Right renal cortex interstitium (tissue), 3 donors: ENCODE measurements at regions not wholly inside any gene's neighbourhood (a gene's known extent, or its start where the extent isn't known, plus 50 kb on each side); places are given as distances from the start of the nearest gene placed in this dataset.
"Not testable (repeated sequence)": the region's sequence is repeated elsewhere in the genome, so short reads cannot be mapped to it uniquely, and the experiment has no call there.

ENCODE experiments used
- DNase-seq, 3 donors: peaks; one replicate each; pipeline ENCODE4 v3.0.0-alpha.2; 2013; ENCODE audit warnings: low read depth in 3 of 3, low spot score in 2 of 3

- no peak for DNase-seq
Observed at GRCh38 chr3:109784852-109785631, 447.7 kb upstream of the DPPA4 start.

DNA sequence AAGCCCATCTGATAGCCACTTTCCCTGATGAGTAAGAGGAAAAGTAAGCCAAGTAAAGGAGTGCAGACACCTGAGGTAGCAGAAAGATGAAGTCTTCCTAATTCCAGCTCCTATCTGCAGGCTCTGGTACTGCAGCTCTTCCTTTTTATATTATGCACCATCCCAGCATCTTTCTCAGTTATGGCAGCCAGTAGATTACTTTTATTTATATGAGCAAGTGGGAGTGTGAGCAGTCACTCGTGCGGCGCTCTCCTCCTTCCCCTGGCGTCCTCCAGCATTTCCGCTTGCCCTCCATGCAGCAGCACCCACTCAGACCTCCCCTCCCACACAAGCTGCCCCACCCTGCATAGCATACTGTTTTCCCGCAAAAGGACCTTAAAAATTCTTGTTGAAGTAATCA lies 465.9 kb upstream of the DPPA4 start:
- DNase-seq: no peak

DNA sequence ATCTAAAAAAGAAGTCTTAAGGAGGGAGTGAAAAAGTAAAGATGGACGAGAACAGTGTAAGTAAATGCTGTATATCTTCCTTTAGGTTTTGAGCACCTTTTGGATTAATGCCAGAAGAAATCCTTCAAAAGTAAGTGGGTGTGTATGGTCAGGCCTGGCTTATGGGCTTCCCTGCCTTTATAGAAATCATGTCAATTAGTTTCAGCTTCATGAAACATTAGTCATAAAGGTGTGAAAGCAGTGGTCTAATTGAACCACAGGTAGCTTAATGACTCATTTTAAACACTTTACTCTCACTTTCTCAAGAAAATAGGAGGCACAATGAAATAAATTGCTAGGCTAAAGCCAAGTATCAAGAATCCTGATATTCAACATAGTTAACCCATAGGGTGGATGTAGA lies 467.4 kb upstream of the DPPA4 start:
- no peak for DNase-seq

DNA sequence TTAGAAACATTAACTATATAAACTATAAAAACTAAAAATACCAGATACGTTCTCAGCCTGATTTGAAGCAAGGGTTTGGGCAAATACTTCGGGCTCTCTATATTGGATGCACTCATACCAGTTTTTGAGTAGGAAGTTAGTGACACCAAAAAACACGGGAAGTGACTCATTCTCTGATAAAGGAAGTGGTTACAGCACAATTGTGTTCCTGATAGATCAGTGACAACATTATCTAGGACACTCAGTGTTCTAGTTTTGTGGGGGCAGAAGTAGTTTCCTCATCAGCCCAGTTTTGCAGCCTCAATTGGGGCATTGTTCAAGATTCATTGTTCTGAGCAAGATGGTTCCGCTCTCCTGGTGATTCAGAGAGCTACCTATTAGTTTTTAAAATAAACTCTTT lies 469.6 kb upstream of the DPPA4 start:
- DNase-seq: no peak

- no peak for DNase-seq
Observed at GRCh38 chr3:109809513-109809912, 472.2 kb upstream of the DPPA4 start.

DNA sequence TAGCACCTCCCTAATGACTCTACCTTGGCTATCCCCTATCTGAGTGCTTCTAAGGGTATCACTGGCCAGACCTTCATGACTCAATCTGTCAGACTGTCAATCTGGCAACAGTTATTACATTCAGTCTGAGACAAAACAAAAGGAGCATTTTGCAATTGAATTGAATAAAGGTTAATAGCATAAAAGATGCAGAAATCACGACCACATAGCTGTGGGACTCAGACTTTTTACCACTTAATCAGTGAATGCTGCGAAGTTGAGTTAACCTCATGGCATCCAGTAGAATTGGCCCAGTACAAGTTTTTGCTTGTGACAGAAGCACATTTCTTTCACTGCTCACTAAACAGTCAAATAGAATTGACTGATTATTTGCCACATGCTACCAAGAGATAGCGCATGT lies 480.7 kb upstream of the DPPA4 start:
- no peak for DNase-seq

GRCh38 chr3:109819734-109820133 lies 482.4 kb upstream of the DPPA4 start:
- peak in 1 of 3 donors; percentile 7 for DNase-seq

DNA sequence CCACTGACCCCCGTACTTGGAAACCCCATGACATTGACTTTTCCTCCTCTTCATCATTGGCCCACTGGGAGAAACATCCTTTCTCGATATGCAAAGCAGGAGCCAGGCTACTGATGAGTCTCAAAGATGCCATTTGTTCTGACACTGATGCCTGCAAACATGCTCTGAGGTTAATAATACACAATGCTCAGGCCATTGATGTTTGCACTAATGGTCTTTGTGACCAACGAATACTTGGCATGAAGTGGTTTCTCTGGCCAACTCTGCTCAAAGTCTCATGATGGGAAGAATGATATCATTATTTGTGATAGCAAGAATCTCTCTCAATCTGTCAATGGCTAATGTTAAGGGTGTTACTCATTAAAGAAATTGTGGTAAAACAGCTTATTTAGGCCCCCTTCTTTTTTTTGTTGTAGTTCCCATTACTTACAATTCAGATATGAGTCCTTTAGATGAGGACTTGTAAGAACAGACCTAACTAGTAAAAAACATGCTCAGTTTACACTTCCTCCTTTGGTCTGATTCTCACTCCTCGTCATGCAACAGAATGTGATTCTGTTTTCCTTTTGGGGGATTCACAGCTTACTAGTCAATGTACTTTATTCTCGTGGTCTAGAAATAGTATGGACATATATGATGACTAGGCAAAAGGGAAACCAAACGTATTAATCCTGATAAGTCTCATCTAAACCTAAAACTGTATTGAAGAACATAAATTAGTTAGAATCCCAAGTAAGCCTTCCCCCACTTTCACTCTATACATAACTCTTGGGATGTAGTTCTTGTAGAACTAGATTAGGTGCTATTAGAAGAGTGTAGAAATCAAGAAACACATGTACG lies 488.8 kb upstream of the DPPA4 start:
- DNase-seq: no peak

DNA sequence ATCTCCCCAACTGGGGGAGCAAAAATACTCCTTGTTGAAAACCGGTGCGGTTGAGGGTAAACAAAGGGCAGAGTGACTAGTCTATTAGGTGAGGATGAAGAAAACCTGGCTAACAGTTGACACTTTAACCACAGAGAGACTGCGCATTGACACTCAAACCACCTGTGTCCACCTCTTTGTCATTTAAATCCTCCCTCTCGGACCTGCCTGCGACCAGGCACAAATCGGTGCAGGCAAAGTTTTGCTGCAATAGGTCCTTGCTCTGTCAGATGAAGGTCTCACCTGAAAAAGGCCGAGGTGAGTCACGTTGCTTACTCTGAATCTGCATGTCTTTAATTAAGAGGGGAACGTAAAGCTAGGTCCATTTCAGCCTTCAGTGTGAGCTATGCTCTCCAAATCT lies 494.1 kb upstream of the DPPA4 start:
- DNase-seq: no peak

GRCh38 chr3:109835958-109836357 lies 498.6 kb upstream of the DPPA4 start:
- DNase-seq: no peak

GRCh38 chr3:109851854-109852253 lies 514.5 kb upstream of the DPPA4 start:
- DNase-seq: no peak

GRCh38 chr3:109852283-109852682 lies 514.9 kb upstream of the DPPA4 start:
- no peak for DNase-seq

DNA sequence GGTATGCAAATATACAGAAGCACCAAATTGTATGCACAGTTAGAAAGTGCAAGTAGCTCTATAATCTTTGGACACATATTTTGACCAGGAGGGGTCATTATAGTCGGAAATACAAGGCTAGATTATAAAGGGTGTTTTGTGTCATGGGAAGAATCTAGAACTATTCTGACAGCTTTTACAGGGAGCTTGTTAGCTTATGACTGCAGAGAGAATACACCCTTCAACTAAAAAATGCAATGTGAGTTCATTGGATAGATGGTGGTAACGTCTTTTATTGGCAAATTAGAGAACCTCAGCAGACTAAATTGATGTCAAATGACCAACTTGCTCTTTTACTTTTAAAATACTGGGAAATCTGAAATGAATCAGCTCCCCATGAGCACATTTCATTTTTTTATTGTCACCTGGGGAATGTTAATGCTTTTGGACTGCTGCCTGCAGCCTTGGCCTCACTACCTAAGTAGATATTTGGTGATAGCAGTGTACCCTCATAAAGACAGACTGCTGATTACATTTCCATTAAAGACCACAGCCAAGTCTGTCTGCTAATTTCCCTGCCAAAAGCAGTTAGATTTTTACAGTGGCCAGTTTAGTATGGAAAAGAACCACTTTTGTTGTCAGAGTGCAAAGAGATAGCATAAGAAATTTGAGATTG lies 515.9 kb upstream of the DPPA4 start:
- DNase-seq: no peak

GRCh38 chr3:109863701-109864100 lies 526.4 kb upstream of the DPPA4 start:
- DNase-seq: no peak

GRCh38 chr3:109864452-109864851 lies 527.1 kb upstream of the DPPA4 start:
- DNase-seq: no peak

DNA sequence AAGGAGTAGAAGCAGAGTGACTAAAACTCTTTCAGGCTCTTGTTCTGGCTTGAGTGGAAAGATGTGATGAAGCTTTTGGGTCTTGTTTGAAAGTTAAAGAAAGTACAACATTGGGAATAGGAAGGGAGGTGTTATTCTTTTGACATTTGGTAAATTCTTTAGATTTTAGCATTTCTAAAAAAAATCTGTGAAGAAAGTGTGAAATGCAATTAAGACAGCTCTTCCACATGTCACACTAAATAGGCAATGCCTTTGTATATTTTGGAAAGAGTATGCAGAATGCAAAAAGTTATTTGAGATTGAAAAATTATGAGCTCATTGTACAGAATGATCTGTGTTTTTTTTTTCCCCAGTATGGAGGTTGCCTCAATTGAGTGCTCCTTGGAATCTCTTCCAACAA lies 532.2 kb upstream of the DPPA4 start:
- no peak for DNase-seq

DNA sequence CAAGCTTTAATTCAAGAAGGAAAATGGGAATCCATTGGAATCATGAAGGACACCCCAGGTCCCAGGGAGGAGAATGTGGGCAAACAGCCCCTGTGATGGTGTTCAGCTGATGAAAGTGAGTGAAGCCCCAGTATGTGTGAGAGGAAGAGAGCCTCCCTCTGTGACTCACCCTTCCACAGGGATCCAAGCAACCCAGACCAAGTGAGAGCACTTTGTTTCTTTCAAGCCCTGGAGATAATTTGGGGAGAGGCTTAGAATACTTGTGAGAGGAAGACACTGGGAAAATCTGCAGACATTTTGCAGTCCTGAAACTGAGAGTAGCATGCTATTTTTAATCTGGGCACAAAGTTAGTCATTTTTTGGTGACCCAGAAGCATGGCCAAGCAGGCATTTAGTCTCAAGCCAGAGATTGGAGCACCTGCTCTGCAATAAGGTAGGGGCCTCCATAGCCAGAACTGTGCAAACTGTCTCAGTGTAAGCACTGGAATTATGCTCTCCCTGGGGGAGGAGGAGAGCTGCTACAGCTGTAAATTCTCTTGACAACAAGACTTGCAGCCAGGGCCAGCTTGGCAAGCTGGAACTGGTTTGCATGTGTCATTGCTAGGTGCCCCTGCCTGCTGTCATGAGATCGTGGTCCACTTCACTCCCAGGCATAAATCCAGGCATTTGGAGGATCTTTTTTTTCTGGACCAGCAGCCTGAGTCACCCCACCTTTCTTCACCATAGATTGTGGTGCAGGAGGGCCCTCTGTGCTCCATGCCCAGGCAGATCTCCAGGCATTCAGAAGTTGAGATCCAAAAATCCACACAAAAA lies 537.8 kb upstream of the DPPA4 start:
- no peak for DNase-seq

GRCh38 chr3:109877616-109878015 lies 540.3 kb upstream of the DPPA4 start:
- not testable (repeated sequence) for DNase-seq

DNA sequence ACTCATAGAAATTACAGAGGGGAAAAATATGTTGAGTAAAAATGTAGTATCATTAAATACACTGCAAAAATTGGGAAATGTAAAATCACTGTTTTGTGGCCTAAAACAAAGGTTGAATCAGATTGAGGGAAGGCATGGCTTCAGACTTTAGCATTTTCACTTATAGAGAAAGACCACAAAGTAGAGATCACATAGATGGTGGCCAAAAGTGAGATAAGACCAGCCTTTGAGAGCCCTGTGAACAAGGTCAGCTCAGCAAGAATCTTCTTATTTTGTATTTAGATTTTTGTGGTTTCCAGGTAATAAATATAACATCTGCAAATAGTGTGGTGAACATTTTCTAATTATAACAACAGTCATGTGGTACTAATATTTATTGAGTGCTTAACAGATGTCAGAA lies 544.8 kb upstream of the DPPA4 start:
- no peak for DNase-seq

- DNase-seq: no peak
Observed at GRCh38 chr3:109887293-109887692, 549.9 kb upstream of the DPPA4 start.

DNA sequence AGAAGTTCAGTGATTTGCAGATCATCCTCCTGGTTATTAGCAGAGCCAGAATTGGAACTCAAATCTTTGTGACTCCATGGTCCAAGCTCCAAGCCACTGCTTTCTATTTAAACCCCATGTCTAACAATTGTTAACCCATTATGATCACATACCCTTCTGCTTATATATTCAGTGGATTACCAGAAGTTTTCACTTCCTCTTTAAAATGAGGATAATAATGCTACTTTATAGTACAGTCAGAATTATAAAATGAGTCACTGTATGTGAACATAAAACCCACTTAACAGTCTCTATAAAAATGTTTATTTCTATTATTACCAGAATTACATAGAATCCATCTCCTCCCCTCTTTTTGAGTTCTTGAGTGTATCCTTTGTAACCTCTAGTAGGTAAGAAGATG lies 550.7 kb upstream of the DPPA4 start:
- no peak for DNase-seq
